KG1 (cell line): ENCODE measurements at regions not wholly inside any gene's neighbourhood (a gene's known extent, or its start where the extent isn't known, plus 50 kb on each side); places are given as distances from the start of the nearest gene placed in this dataset.

Experiments used
- DNase-seq: peaks from one replicate; lab custom pipeline; 2025; lab: John Stamatoyannopoulos, UW

DNA sequence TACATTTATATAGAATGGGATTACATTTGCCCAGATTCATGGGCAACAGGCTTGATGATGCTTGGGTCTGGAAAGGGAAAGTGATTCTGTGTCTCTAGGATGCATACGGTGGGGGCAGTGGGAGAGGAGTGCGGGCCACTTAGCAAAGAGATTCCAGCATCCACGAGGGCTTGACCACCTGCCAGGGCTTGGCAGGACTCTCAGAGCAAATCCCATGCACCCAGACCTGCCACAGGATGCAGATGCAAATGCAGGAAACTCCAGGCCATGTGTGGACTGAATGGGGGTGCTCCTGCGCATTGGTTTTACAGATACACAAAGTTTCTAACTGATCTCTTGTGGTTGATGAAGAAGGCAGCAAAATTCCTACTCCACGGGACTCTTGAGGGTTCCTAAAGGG, 334.7 kb downstream of the CYRIA start:
- DNase-seq: no peak

DNA sequence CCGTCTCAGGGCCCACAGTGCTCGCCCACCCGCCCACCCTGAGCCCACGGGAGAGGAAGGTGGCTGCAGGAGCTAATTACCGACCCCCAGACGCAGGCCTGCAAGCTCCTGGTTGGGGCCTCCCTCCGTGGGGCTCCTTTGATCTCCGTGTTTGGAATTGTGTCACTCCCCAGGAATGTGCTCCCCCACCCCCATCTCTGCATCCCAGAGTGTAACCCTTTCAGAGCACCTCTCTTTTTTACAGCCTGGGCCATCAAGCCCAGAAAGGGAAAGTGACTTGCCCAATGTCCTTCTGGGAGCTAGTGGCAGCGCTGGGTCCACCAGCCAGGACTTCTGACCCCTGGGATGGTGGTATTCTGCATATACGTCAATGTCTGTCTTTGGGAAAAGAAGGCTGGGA, 335.1 kb downstream of the CYRIA start:
- no peak for DNase-seq

DNA sequence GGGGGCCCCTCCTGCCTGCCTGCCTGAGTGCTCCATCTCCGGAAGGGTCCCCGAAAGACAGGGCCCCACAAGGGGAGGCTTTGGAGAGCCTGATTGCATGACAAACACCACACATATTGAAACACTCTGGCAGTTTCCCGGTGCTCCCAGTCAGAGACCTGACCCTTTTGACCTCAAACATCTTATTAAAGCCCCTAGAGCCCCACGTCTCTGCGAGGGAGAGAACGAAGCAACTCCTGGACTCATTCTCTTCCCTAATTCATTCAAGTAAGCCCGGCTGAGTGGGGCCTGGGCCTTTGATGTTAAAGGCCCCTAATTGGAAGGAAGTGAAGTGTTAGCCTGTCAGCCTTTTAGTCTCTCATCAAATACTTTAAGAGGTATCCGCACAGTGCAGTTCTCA, 335.6 kb downstream of the CYRIA start:
- DNase-seq: no peak

GRCh38 chr2:16329421-16329820, 336.2 kb downstream of the CYRIA start:
- DNase-seq: no peak

- no peak for DNase-seq
Measured at GRCh38 chr2:16328521-16329190, 337.0 kb downstream of the CYRIA start.

DNA sequence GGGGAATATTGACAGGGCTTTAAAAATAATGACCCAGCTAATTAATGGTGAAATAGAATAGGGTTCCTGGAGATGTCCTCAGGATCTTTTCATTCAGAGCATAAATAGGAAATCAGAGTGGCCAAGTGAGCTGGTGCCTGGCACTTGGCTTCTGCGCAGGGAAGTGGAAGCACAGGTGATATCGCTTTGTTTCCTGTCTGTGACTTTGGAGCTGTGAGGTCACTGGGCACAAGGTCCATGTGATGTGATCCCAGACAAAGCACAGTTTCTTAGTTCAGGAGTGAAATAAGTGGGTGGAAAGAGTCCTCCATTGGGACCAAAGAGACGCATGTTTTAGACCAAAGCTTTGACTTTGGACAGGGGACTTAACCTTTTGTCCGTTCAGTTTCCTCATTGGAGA, 338.3 kb downstream of the CYRIA start:
- no peak for DNase-seq

GRCh38 chr2:16326711-16327300, 338.8 kb downstream of the CYRIA start:
- no peak for DNase-seq

DNA sequence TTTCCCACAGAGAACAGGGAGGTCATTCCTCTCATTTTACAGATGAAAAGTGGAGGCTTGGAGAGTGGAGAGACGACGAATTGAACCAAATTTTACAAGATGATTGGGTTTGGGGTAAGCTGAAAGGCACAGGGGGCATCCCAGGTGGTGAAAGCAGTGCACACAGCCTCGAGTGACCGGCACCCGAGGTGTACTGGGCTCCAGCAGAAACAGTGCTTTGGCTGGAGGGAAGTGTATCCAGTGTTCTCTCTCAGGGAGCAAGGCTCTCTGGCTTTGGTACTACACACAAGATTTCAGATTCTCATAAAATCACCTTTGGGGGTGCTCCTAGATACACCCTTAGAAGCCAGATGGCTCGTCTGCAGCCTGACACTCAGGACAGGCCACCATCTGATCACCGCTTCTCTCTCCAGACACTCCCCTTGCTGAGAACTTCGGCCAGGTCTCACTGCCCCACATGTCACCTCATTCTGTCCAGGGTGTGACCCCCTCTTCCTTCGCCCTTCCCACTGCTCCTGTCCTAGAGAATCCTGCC, 339.6 kb downstream of the CYRIA start:
- DNase-seq: no peak

DNA sequence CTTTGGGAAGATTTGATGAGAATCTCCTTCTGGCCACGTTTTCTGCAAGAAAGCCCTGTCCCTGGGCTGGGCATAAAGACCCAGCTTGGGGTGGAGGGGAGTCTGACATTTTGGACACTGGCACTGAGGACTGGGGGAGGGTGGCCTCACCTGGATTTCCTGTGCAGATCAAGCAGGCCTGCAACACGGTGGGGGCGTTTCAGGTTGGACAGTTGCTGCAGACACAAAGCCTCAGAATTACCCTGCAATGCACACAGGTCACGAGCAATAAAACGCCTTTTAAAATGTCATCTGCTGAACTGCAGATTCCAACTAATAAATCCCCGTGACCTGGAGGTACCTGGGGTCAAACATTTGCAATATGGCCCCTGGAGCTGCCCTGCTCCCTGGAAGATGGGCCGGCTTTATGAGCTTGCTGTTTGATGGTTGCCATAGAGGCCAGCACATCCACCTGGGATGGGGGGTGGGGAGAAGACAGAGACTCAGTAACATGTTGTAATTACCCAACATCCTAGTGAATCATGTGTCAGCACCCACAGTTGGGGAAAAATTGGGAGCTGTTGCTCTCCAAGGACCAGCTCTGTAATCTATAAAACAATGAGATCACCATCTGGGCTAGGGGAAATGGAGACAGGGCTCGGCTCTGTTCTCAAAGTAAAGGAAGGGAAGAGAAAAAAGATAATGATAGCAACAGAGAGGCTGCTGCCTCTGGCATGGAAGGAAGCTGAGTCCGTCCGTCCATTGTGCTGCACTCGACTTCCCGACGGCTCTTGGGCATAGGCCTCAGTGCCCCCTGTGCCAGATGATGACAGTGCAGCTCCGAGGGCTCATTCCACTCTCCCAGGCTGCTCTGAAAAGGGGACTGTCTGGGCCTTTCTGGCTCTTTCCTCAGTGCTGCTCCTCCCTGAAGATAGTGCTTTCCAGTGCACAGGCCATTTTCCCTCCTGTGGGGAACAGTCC, 340.3 kb downstream of the CYRIA start:
- DNase-seq: no peak

GRCh38 chr2:16324544-16324937, 341.1 kb downstream of the CYRIA start:
- DNase-seq: no peak

DNA sequence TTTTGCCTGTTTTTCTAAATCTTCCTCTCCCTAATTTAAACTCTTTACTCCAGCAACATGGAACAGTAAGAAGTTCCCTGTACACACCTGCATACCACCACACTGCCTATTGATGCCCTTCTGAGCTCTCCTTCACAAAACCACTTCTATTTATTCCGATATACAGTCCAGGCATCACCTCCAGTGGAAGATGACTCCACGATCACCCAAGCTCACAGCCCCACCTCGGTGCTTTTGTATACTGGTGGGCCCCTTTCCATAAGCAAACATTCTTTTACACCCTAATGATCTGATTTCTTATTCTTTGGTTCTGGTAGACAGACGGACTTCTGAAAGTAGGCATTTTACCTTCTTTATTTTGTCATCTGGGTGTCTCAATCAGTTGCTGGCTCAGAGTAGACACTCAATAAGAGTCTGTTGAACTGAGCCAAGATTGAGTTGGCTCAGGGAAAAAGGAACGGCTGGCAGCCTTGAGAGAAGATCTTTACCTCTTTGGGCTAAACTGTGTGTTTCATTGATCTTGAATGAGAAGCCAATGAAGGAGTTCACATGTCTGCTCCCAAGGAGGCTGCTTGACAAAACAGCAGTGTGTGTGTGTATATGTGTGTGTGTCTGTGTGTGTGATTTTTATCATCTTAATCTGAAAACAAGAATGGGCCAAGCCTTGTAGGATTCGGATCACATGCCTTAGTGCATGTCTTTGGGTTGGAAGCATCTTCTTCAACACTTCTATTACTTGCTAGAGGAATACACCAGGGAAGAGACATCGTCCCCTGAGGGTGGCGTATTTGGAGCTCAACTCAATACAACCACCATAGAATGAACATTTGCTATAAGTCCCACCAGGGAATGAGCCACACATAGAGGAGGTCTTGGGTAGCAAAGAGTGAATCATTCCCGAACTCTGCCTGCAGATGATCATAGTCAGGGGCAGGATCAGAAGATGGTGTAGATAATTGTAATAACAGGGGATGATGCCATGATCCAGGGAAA, 341.8 kb downstream of the CYRIA start:
- no peak for DNase-seq

- DNase-seq: no peak
Measured at GRCh38 chr2:16323126-16323520, 342.5 kb downstream of the CYRIA start.

GRCh38 chr2:16322308-16323125, 343.1 kb downstream of the CYRIA start:
- no peak for DNase-seq

DNA sequence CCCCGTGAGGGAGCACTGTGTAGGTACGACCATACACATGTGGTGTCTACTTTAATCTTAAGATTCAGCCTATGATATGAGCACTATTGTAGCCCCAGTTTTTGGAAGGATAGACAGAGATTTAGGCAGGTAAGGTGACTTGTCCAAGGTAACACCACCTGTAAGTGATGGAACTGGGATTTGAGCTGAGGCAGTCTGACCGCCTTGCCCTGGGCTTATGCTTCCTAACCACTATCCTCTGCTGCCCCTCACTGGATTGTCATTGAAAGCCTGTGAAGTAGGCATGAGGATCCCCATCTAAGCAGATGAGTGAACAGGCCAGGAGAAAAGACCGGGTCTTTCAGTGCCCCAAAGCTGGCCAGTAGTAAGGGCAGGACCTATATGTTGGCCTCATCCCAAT, 343.8 kb downstream of the CYRIA start:
- no peak for DNase-seq

- DNase-seq: no peak
Measured at GRCh38 chr2:16321256-16321655, 344.4 kb downstream of the CYRIA start.

GRCh38 chr2:16320716-16321115, 344.9 kb downstream of the CYRIA start:
- DNase-seq: no peak

GRCh38 chr2:16319551-16320121, 346.0 kb downstream of the CYRIA start:
- DNase-seq: no peak

- DNase-seq: peak; percentile 80
Measured at GRCh38 chr2:16318474-16319195, 347.0 kb downstream of the CYRIA start.

DNA sequence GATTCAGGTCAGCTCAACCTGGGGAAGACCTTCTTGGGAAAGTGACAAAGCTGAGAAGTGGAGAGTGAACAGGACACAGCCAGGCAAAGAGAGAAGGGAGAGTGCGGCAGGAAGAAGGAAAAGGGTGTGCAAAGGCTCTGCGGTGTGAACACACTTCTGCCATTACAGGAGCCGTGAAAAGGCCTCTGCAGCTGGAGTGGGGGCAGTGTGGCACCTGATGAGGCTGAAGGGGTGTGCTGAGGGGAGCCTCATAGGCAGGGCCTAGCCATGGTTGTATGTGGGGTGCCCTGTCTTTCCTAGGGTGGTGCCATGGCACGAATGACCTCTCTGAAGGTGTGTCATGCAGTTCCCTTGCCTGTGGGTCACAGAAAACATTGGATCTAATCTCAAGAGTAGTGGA, 347.6 kb downstream of the CYRIA start:
- no peak for DNase-seq
